ENCODE measurements at regions not wholly inside any gene's neighbourhood (a gene's known extent, or its start where the extent isn't known, plus 50 kb on each side); places are given as distances from the start of the nearest gene placed in this dataset.

DNA sequence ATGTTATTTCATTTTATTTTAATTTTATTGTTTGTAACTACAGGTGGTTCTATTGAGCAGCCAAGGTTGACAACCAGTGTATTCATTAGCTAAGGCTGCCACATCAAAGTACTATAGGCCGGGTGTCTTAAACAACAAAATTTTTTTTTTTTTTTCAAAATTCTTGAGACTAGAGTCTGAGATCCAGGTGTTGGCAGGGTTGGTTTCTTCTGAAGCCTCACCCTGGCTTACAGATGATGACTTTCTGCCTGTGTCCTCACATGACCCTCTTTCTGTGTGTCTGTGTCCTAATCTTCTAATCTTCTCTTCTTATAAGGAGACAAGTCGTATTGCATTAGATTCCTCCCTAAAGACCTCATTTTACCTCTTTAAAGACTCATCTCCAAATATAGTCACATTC, 208.4 kb downstream of the MANEA start:
- no peaks in the 10 kb centered on the region for H3K27me3 ChIP-seq (ENCODE audit: insufficient read depth)
- Mint-ChIP-seq H3K36me3 (ENCODE audit: low read depth) (no peaks in the 10 kb centered on the region), H3K4me1 (no peaks in the 10 kb centered on the region), H3K27ac (no peak overlapping the region), H3K9me3 (no peaks in the 10 kb centered on the region), H3K4me3 (no peak overlapping the region), H3K27me3 (ENCODE audit: insufficient read depth, low read depth, poor library complexity) (no peaks in the 10 kb centered on the region)
- H3F3A ChIP-seq (replicated peaks; ENCODE audit: low read depth), result no peaks in the 10 kb centered on the region
- no peaks in the 10 kb centered on the region for H3K4me1 ChIP-seq (ENCODE audit: insufficient read depth)
- no peaks in the 10 kb centered on the region for H3K79me2 ChIP-seq (replicated peaks; ENCODE audit: insufficient read depth)
- H4K20me1 ChIP-seq (replicated peaks; ENCODE audit: insufficient read depth), result no peaks in the 10 kb centered on the region
- no peak for TF ChIP-seq JUNB (IDR thresholded peaks at IDR 0.05; ENCODE audit: unreplicated experiment)
- no peak overlapping the region for H2AFZ ChIP-seq
- H3K4me3 ChIP-seq, result no peak overlapping the region
- H3K36me3 ChIP-seq (ENCODE audit: insufficient read depth), result no peaks in the 10 kb centered on the region
- no peak overlapping the region for H3K27ac ChIP-seq (ENCODE audit: low read depth)
- H3K4me2 ChIP-seq, result no peak overlapping the region
- H3K9me2 ChIP-seq (ENCODE audit: insufficient read depth), result no peaks in the 10 kb centered on the region
- ATAC-seq (no peak), DNase-seq (ENCODE audit: low spot score) (no peak)

- TF ChIP-seq, protein P1, sequence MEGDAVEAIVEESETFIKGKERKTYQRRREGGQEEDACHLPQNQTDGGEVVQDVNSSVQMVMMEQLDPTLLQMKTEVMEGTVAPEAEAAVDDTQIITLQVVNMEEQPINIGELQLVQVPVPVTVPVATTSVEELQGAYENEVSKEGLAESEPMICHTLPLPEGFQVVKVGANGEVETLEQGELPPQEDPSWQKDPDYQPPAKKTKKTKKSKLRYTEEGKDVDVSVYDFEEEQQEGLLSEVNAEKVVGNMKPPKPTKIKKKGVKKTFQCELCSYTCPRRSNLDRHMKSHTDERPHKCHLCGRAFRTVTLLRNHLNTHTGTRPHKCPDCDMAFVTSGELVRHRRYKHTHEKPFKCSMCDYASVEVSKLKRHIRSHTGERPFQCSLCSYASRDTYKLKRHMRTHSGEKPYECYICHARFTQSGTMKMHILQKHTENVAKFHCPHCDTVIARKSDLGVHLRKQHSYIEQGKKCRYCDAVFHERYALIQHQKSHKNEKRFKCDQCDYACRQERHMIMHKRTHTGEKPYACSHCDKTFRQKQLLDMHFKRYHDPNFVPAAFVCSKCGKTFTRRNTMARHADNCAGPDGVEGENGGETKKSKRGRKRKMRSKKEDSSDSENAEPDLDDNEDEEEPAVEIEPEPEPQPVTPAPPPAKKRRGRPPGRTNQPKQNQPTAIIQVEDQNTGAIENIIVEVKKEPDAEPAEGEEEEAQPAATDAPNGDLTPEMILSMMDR (conservative IDR thresholded peaks at IDR 0.05; ENCODE audit: low read depth in 2 of 2), result no peak
- TF ChIP-seq ZNF114 (CRISPR knock-in tag; IDR thresholded peaks at IDR 0.05), result no peak
- TF ChIP-seq NANOG (IDR thresholded peaks at IDR 0.05; ENCODE audit: borderline replicate concordance), result no peak
- TF ChIP-seq POLR2AphosphoS5 (IDR thresholded peaks at IDR 0.05; ENCODE audit: low read depth), result no peak
- TF ChIP-seq JUNB (IDR thresholded peaks at IDR 0.05; ENCODE audit: unreplicated experiment), result no peak
Measured at GRCh38 chr6:95786802-95787201, 209.5 kb downstream of the MANEA start.

DNA sequence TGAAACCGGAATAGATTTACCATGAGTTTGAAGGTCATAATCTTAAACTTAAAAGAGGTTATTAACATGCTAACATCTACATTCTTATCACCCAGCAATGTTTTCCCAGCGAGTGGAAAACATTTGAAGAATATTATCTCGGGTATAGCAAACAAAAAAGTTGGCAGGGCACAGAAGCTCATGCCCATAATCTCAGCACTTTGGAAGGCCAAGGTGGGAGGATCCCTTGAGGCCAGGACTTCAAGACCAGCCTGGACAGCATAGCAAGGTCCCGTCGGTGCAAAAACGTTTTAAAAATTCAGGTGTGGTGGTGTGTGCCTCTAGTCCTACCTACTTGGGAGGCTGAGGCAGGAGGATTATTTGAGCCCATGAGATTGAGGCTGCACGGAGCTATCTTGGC, 213.5 kb downstream of the MANEA start:
- Mint-ChIP-seq H3K4me1 (no peaks in the 10 kb centered on the region), H3K27ac (no peak overlapping the region), H3K4me3 (no peak overlapping the region), H3K9me3 (no peaks in the 10 kb centered on the region; the same call in 2 of the 3 replicates), H3K36me3 (ENCODE audit: low read depth) (no peaks in the 10 kb centered on the region), H3K27me3 (ENCODE audit: insufficient read depth, low read depth, poor library complexity) (peaks cover 3% of the 10 kb centered on the region)
- Histone ChIP-seq H3K27me3 (ENCODE audit: insufficient read depth) (no peaks in the 10 kb centered on the region), H3K79me2 (replicated peaks; ENCODE audit: insufficient read depth) (no peaks in the 10 kb centered on the region), H3K4me2 (no peak overlapping the region), H3K4me1 (ENCODE audit: insufficient read depth) (no peaks in the 10 kb centered on the region), H2AFZ (no peak overlapping the region), H3K4me3 (no peak overlapping the region), H3K9me2 (ENCODE audit: insufficient read depth) (0 out of 2 replicates have a peak, but pooled peaks cover 3% of the 10 kb centered on the region), H3K36me3 (ENCODE audit: insufficient read depth) (no peaks in the 10 kb centered on the region), H3K27ac (ENCODE audit: low read depth) (no peak overlapping the region), H3F3A (replicated peaks; ENCODE audit: low read depth) (no peaks in the 10 kb centered on the region), H4K20me1 (replicated peaks; ENCODE audit: insufficient read depth) (no peaks in the 10 kb centered on the region)
- TF ChIP-seq, protein P1 (conservative IDR thresholded peaks at IDR 0.05; ENCODE audit: low read depth in 2 of 2), result no peak
- no peak for TF ChIP-seq NANOG (IDR thresholded peaks at IDR 0.05; ENCODE audit: borderline replicate concordance)
- DNase-seq (ENCODE audit: low spot score) (no peak), ATAC-seq (no peak)

More at GRCh38 chr6:95786802-95787201, 209.5 kb downstream of the MANEA start:
- no peak overlapping the region for H3K4me3 Mint-ChIP-seq
- ATAC-seq (no peak), DNase-seq (ENCODE audit: low spot score) (no peak)
- no peaks in the 10 kb centered on the region for H3K9me3 Mint-ChIP-seq
- H3K27me3 Mint-ChIP-seq (ENCODE audit: insufficient read depth, low read depth, poor library complexity), result no peaks in the 10 kb centered on the region
- H3K36me3 Mint-ChIP-seq (ENCODE audit: low read depth), result no peaks in the 10 kb centered on the region
- H3K9me2 ChIP-seq (ENCODE audit: insufficient read depth), result no peaks in the 10 kb centered on the region
- H3K79me2 ChIP-seq (replicated peaks; ENCODE audit: insufficient read depth), result no peaks in the 10 kb centered on the region
- no peaks in the 10 kb centered on the region for H4K20me1 ChIP-seq (replicated peaks; ENCODE audit: insufficient read depth)
- no peaks in the 10 kb centered on the region for H3K4me1 Mint-ChIP-seq
- no peak overlapping the region for H3K27ac Mint-ChIP-seq
- H3K27ac ChIP-seq (ENCODE audit: low read depth), result no peak overlapping the region
- H2AFZ ChIP-seq, result no peak overlapping the region
- H3F3A ChIP-seq (replicated peaks; ENCODE audit: low read depth), result no peaks in the 10 kb centered on the region
- H3K4me1 ChIP-seq (ENCODE audit: insufficient read depth), result no peaks in the 10 kb centered on the region
- H3K27me3 ChIP-seq (ENCODE audit: insufficient read depth), result no peaks in the 10 kb centered on the region
- no peaks in the 10 kb centered on the region for H3K36me3 ChIP-seq (ENCODE audit: insufficient read depth)
- H3K4me3 ChIP-seq, result no peak overlapping the region
- no peak overlapping the region for H3K4me2 ChIP-seq
